GM11168 (cell line): ENCODE measurements at regions not wholly inside any gene's neighbourhood (a gene's known extent, or its start where the extent isn't known, plus 50 kb on each side); places are given as distances from the start of the nearest gene placed in this dataset.

Source experiments
- in situ Hi-C: fragments of 300-500 bp; cut with MboI; formaldehyde crosslinking; loops from one replicate; pipeline ENCODE4 v1.12.0; 2022; ENCODE audit warnings: low sequenced_read_pairs; ENCODE audit not compliant: unreplicated experiment

DNA sequence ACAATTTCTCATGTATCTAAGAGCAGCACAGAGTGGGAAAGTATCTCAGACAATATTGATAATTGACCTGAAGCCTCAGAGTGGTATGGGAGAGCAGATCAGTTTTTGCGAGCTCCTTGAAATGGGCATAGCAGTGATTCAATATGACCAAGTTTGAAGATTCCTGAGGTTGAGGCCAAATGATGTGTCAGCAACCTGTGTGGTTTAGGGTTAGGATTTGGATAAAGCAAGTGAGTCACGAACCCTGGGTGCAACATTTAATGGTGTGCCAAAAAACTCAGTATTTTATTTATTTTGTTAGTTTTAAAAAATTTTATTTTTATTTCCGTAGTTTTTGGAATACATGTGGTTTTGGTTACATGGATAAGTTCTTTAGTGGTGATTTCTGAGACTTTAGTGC is 92.5 kb upstream of the C21orf91 start:
- in situ Hi-C loops, result no loop called here

GRCh38 chr21:17903929-17904639 is 84.9 kb upstream of the C21orf91 start:
- in situ Hi-C loops, result loop anchor here (5.0 kb wide), 1 partner anchor 227 kb away; no protein-coding TSS in a partner anchor

DNA sequence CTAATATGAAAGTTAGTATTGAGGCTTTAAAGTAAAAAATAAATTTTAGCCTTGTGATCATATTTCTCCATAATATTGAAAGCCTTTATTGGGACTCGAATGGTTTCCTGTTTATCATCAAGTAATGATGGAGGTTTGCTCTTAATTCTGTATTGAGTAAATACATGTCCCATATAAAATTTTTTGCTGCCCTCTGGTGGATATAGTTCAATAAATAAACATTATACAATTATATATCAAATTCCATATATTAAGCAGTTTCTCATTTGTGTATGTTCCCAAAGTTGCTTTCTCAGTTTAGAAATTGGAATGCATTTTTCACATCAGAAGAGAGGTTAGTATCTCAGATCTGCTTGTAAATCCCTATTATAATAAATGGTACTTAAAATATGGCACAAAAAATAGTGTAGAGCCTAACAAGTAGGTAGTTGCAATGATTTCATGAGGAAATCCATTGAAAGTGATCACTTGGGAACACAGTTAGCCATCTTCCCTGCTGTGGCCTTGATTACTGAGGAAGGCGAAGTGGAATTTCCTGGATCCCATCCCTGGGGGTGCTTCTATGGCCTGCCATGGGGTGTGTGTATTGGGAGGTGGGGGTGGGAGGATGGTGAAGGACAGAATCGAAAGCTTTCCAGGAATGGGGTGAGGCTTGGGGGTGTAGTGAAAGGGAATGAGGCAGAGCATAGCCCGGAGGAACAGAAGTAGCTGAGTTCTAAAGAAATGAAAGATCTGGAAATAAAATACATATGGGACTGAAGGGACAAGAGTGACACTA is 84.1 kb upstream of the C21orf91 start:
- in situ Hi-C loops, result loop anchor here (5.0 kb wide), 1 partner anchor 226 kb away; no protein-coding TSS in a partner anchor

DNA sequence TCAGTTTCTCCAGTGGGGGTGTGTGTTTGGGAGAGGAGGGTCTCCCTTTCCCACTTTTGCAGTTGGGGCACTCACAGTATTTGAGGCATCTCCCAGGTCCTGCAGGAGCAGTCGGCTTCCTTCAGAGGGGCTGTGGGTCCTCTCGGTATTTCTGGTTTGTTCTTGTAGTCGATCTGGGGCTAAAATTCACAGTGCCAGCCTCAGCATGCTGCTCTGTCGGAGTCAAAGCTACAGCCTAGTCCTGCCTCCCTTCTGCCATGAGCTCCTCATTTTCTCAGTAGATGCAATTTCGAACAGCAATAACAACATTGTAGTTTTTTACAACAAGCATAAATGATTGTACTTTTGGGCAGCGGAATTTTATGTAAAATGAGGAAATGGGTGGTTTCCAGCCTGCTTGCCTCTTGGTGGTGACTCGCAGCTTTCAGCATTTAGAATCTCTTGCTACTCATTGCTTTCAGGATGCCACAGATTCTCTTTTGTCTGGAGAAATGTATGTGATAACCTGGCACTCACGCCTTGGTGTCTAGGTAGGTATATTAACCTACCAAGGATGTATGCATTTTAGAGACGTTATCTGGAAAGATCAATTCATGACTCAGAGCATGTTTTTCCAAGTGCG is 82.4 kb upstream of the C21orf91 start:
- in situ Hi-C loops, result loop anchor here (5.0 kb wide), 1 partner anchor 224 kb away; no protein-coding TSS in a partner anchor

DNA sequence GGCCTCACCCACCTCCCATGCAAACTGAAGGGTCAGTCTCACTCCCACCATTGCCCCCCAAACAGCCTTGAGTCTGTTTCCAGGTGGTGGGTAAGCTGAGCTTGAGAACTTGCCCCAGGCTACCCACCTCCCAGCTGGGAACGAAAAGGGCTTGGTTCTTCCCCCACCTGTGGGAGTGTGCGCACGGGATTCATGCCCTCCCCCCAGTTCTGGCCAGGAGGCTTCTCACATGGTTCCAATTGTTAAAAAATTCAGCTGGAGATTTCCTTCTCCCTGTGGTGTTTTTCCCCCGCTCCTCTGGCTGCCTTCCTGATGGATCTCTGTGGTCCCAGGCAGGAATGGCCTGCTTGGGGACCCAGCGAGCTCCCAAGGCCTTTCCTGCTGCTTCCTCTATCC is 81.8 kb upstream of the C21orf91 start:
- in situ Hi-C loops, result loop anchor here (5.0 kb wide), 1 partner anchor 224 kb away; no protein-coding TSS in a partner anchor

DNA sequence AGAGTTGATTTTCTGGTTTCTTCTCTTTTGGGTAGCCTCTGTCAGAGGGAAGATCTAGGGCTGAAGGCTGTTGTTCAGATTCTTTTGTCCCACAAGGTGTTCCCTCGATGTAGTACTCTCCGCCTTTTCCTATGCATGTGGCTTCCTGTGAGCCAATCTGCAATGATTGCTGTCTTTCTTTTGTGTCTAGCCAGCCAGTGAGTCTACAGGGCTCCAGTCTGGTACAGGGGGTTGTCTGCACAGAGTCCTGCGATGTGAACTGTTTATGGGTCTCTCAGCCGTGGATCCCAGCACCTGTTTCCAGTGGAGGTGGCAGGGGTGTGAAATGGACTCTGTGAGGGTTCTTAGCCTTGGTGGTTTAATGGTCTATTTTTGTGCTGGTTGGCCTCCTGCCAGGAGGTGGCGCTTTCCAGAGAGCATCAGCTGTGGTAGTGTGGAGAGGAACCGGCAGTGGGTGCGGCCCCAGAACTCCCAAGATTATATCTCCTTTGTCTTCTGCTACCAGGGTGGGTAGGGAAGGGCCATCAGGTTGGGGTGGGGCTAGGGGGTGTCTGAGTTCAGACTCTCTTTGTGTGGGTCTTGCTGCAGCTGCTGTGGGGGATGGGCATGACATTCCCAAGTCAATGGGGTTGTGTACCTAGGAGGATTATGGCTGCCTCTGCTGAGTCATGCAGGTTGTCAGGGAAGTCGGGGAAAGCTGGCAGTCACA is 81.3 kb upstream of the C21orf91 start:
- in situ Hi-C loops, result loop anchor here (5.0 kb wide), 1 partner anchor 223 kb away; no protein-coding TSS in a partner anchor

- in situ Hi-C loops, result no loop called here
These were observed 70.0 kb upstream of the C21orf91 start for GRCh38 chr21:17889171-17889570.

- in situ Hi-C loops, result no loop called here
These were observed 50.0 kb upstream of the C21orf91 start for GRCh38 chr21:17869115-17869514.
